ENCODE measurements at regions not wholly inside any gene's neighbourhood (a gene's known extent, or its start where the extent isn't known, plus 50 kb on each side); places are given as distances from the start of the nearest gene placed in this dataset.

- TF ChIP-seq, protein P1, sequence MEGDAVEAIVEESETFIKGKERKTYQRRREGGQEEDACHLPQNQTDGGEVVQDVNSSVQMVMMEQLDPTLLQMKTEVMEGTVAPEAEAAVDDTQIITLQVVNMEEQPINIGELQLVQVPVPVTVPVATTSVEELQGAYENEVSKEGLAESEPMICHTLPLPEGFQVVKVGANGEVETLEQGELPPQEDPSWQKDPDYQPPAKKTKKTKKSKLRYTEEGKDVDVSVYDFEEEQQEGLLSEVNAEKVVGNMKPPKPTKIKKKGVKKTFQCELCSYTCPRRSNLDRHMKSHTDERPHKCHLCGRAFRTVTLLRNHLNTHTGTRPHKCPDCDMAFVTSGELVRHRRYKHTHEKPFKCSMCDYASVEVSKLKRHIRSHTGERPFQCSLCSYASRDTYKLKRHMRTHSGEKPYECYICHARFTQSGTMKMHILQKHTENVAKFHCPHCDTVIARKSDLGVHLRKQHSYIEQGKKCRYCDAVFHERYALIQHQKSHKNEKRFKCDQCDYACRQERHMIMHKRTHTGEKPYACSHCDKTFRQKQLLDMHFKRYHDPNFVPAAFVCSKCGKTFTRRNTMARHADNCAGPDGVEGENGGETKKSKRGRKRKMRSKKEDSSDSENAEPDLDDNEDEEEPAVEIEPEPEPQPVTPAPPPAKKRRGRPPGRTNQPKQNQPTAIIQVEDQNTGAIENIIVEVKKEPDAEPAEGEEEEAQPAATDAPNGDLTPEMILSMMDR (IDR thresholded peaks at IDR 0.05), result no peak
- no peak for TF ChIP-seq EZH2 (IDR thresholded peaks at IDR 0.05; ENCODE audit: borderline replicate concordance, insufficient read depth, low read depth, low read length, poor library complexity, severe bottlenecking)
These were observed 522.0 kb downstream of the PLCL1 start for GRCh38 chr2:198326431-198326830.
